ENCODE measurements at regions not wholly inside any gene's neighbourhood (a gene's known extent, or its start where the extent isn't known, plus 50 kb on each side); places are given as distances from the start of the nearest gene placed in this dataset.
"Not testable (repeated sequence)": the region's sequence is repeated elsewhere in the genome, so short reads cannot be mapped to it uniquely, and the experiment has no call there.

DNA sequence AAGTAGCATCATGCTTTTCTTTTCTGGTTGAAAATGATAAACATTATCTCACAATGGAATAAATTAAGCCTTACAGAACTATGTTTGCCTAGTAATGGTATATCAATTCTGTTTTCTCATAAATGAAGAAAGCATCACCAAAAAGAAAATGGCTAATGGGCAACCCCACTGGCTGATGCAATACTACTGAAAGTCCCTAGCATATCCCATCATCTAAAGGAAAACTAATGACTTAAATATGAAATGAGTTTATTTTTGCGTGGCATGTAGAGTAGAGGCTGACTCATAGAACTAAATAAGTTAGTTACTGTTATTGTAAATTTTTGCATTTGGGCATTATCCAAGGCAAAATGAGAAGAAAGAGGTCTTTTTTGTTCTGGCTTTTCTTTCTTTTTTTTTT, 1156.3 kb upstream of the SEL1L start:
- TF ChIP-seq POLR2A (IDR thresholded peaks at IDR 0.05; ENCODE audit: extremely low read depth, insufficient read length) (no peak), MAX (IDR thresholded peaks at IDR 0.05; ENCODE audit: low read depth, low read length) (no peak), MYC (IDR thresholded peaks at IDR 0.05; ENCODE audit: low read depth, low read length) (no peak)
- TF ChIP-seq, protein P1, sequence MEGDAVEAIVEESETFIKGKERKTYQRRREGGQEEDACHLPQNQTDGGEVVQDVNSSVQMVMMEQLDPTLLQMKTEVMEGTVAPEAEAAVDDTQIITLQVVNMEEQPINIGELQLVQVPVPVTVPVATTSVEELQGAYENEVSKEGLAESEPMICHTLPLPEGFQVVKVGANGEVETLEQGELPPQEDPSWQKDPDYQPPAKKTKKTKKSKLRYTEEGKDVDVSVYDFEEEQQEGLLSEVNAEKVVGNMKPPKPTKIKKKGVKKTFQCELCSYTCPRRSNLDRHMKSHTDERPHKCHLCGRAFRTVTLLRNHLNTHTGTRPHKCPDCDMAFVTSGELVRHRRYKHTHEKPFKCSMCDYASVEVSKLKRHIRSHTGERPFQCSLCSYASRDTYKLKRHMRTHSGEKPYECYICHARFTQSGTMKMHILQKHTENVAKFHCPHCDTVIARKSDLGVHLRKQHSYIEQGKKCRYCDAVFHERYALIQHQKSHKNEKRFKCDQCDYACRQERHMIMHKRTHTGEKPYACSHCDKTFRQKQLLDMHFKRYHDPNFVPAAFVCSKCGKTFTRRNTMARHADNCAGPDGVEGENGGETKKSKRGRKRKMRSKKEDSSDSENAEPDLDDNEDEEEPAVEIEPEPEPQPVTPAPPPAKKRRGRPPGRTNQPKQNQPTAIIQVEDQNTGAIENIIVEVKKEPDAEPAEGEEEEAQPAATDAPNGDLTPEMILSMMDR (IDR thresholded peaks at IDR 0.05; ENCODE audit: low read depth, low read length), result no peak
- H3K4me3 ChIP-seq (ENCODE audit: low read depth, low read length), result no peak overlapping the region
- DNase-seq (ENCODE audit: low read depth), result no peak

GRCh38 chr14:82691191-82691590, 1157.5 kb upstream of the SEL1L start:
- DNase-seq (ENCODE audit: low read depth); H3K4me3 ChIP-seq (ENCODE audit: low read depth, low read length): not testable (repeated sequence)

DNA sequence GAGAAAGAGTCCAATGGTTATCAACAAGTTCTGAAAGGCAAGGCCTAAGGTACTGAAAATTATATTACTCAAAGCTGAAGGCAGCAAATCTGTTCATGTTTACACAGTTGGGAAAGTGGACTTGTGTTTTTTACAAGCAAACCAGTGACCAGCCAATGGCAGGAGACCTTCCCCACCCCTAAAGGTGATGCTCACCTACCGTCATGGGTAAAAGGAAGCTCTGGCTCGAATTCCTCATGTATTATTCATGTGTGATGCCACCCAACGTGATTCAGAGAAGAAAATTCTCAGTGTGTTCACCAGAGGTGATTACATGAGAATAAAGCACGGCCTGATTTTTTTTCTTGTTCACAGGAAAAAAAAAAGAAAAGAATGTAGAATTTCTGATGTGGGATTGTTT, 1161.2 kb upstream of the SEL1L start:
- TF ChIP-seq MYC (IDR thresholded peaks at IDR 0.05; ENCODE audit: low read depth, low read length) (no peak), POLR2A (IDR thresholded peaks at IDR 0.05; ENCODE audit: extremely low read depth, insufficient read length) (no peak), MAX (IDR thresholded peaks at IDR 0.05; ENCODE audit: low read depth, low read length) (no peak)
- TF ChIP-seq, protein P1 (IDR thresholded peaks at IDR 0.05; ENCODE audit: low read depth, low read length), result no peak

DNA sequence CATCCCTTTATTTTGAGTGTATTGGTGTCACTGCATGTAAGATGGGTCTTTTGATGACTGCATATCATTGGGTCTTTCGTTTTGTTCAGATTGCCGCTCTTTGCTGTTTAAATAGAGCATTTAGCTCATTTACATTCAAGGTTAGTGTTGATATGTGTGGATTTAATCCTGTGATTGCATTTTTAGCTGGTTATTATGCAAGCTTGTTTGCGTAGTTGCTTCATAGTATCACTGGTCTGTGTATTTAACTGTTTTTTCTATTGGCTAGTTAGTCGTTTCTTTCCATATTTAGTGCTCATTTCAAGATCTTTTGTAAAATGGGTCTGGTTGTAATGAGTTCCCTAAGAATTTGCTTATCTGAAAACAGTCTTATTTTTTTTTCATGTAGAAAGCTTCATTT, 1170.6 kb upstream of the SEL1L start:
- no peak overlapping the region for H3K4me3 ChIP-seq (ENCODE audit: low read depth, low read length)
- TF ChIP-seq MAX (IDR thresholded peaks at IDR 0.05; ENCODE audit: low read depth, low read length) (no peak), MYC (IDR thresholded peaks at IDR 0.05; ENCODE audit: low read depth, low read length) (no peak), POLR2A (IDR thresholded peaks at IDR 0.05; ENCODE audit: extremely low read depth, insufficient read length) (no peak)
- TF ChIP-seq, protein P1 (IDR thresholded peaks at IDR 0.05; ENCODE audit: low read depth, low read length), result no peak
- no peak for DNase-seq (ENCODE audit: low read depth)

More for the DNA sequence above, 1161.2 kb upstream of the SEL1L start:
- no peak overlapping the region for H3K4me3 ChIP-seq (ENCODE audit: low read depth, low read length)
- DNase-seq (ENCODE audit: low read depth), result no peak

DNA sequence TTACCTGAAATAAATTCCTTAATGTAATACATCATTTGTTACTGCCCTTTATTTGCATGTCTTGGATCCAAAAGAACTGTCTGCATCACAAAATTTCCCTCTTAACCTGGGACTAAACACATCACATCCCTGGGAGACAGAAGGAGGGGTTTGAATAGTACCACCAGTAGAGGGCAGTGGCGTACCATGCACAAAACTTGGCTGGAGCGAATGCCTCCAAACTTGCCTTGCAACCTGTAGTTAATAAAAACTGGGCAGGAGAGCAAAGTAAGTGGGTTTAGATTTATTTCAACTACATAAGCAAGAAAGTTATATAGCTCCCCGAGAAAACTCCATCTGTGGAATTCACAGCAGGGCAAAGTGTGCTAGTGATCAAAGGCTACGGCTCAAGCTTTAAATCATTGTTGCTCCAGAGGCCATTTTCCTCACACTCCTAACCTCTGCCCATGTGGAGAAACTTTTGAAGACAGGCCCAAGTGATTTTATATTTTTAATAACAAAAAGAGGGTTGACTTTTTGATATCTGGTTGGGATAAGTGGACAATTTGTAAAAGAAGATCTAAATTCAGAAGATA, 1176.7 kb upstream of the SEL1L start:
- TF ChIP-seq, protein P1 (IDR thresholded peaks at IDR 0.05; ENCODE audit: low read depth, low read length), result peak; percentile 88
- TF ChIP-seq MAX (IDR thresholded peaks at IDR 0.05; ENCODE audit: low read depth, low read length), result no peak
- peak; percentile 71 for DNase-seq (ENCODE audit: low read depth)
- H3K4me3 ChIP-seq (ENCODE audit: low read depth, low read length), result no peak overlapping the region

DNA sequence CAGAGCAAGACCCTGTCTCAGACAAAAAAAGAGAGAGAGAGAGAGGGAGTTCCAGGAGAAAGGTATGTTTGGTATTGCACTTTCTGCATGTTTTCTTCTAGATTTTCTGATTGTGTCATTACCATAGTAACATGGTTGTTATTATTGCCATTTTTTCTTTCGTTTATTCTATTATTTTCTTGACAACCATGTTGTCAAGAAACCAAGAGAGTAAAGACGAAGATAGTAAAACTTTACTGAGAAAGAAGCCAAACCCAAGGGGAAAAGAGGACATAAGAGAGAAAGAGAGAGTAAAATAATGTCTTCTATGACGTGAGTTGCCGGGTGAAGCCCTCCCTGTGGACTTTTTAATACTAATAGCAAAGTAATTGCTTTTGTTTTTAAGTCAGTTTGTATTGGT, 1186.0 kb upstream of the SEL1L start:
- no peak for TF ChIP-seq POLR2A (IDR thresholded peaks at IDR 0.05; ENCODE audit: extremely low read depth, insufficient read length)
- TF ChIP-seq, protein P1 (IDR thresholded peaks at IDR 0.05; ENCODE audit: low read depth, low read length), result no peak
- no peak for TF ChIP-seq MAX (IDR thresholded peaks at IDR 0.05; ENCODE audit: low read depth, low read length)
- no peak for TF ChIP-seq MYC (IDR thresholded peaks at IDR 0.05; ENCODE audit: low read depth, low read length)
- no peak for DNase-seq (ENCODE audit: low read depth)
- no peak overlapping the region for H3K4me3 ChIP-seq (ENCODE audit: low read depth, low read length)

Measured in NB4 (cell line).